ENCODE measurements at regions not wholly inside any gene's neighbourhood (a gene's known extent, or its start where the extent isn't known, plus 50 kb on each side); places are given as distances from the start of the nearest gene placed in this dataset.

- TF ChIP-seq, protein P1, sequence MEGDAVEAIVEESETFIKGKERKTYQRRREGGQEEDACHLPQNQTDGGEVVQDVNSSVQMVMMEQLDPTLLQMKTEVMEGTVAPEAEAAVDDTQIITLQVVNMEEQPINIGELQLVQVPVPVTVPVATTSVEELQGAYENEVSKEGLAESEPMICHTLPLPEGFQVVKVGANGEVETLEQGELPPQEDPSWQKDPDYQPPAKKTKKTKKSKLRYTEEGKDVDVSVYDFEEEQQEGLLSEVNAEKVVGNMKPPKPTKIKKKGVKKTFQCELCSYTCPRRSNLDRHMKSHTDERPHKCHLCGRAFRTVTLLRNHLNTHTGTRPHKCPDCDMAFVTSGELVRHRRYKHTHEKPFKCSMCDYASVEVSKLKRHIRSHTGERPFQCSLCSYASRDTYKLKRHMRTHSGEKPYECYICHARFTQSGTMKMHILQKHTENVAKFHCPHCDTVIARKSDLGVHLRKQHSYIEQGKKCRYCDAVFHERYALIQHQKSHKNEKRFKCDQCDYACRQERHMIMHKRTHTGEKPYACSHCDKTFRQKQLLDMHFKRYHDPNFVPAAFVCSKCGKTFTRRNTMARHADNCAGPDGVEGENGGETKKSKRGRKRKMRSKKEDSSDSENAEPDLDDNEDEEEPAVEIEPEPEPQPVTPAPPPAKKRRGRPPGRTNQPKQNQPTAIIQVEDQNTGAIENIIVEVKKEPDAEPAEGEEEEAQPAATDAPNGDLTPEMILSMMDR (optimal IDR thresholded peaks at IDR 0.05 in 1 of 3, IDR thresholded peaks at IDR 0.05 in 1 of 3, conservative IDR thresholded peaks at IDR 0.05 in 1 of 3; ENCODE audit: extremely low read depth in 1 of 3, insufficient read depth in 2 of 3, low read length in 3 of 3) = no peak
- TF ChIP-seq EZH2 (IDR thresholded peaks at IDR 0.05; ENCODE audit: low read length) = no peak
Observed at GRCh38 chr6:84414531-84414930, 187.1 kb upstream of the CEP162 start.

All from keratinocyte (primary cell).